GM12878 (cell line): ENCODE measurements at regions not wholly inside any gene's neighbourhood (a gene's known extent, or its start where the extent isn't known, plus 50 kb on each side); places are given as distances from the start of the nearest gene placed in this dataset.

Experiments used
- ATAC-seq: fragments of 200-7000 bp; cut with Tn5 transposase; 3 replicates; pipeline ENCODE4 v1.9.1; 2020; ENCODE audit warnings: mild to moderate bottlenecking, moderate library complexity
- BruUV-seq: library from RNA; stranded (reverse); fragments of 400-500 nt; replicated peaks from 2 replicates; lab custom pipeline; 2021; lab: Mats Ljungman, UMichigan
- CTCF ChIA-PET: fragments of 300-600 bp; sonication (Branson Sonifier 250); formaldehyde crosslinking; extraction: SDS; loops from one replicate; lab custom pipeline; 2021; ENCODE audit warnings: inconsistent platforms; lab: Yijun Ruan, JAX
- POLR2A ChIA-PET: fragments of 350-600 bp; formaldehyde crosslinking; extraction: SDS; loops from one replicate; lab custom pipeline; 2021; ENCODE audit warnings: inconsistent platforms; lab: Charles Lee
- RAD21 ChIA-PET: fragments of 300-600 bp; sonication (Branson Sonifier 250); formaldehyde crosslinking; loops from one replicate; lab custom pipeline; 2023; ENCODE audit warnings: antibody characterized with exemption; ENCODE audit not compliant: unreplicated experiment; lab: Charles Lee
- SMC1A ChIA-PET: fragments of 300-600 bp; sonication (Branson Sonifier 250); formaldehyde crosslinking; loops from one replicate; lab custom pipeline; 2023; ENCODE audit not compliant: unreplicated experiment, uncharacterized antibody; lab: Charles Lee
- DNase-seq: peaks from one replicate; pipeline ENCODE4 v3.0.0-alpha.2; 2011; ENCODE audit warnings: low read depth, low spot score
- FAIRE-seq: peaks from 3 replicates; lab custom pipeline; 2011; peaks lifted over from hg19 to GRCh38; lab: Jason Lieb, UNC
- H2AFZ ChIP-seq: 2 replicates; pipeline ENCODE4 v1.6.0; 2011; ENCODE audit warnings: low read depth, low read length, control low read depth; ENCODE audit not compliant: control insufficient read depth
- H3K27ac ChIP-seq: 2 replicates; pipeline ENCODE4 v1.5.1; 2011; ENCODE audit warnings: control low read depth; ENCODE audit not compliant: control insufficient read depth, insufficient read depth
- H3K27me3 ChIP-seq, 2 experiments: replicated peaks in 1 of 2; 2 replicates each; pipeline versions ENCODE4 v1.6.0 to v1.6.1; 2011; ENCODE audit warnings: low read length in 1 of 2; ENCODE audit not compliant: control insufficient read depth in 2 of 2, insufficient read depth in 2 of 2
- H3K36me3 ChIP-seq, 2 experiments: 2 replicates each; pipeline ENCODE4 v1.5.1; 2011; ENCODE audit warnings: low read length in 1 of 2; ENCODE audit not compliant: control insufficient read depth in 2 of 2, insufficient read depth in 2 of 2
- H3K4me1 ChIP-seq: 2 replicates; pipeline ENCODE4 v1.6.1; 2011; ENCODE audit warnings: mild to moderate bottlenecking, low read length, moderate library complexity, mixed read lengths; ENCODE audit not compliant: control insufficient read depth, insufficient read depth
- H3K4me2 ChIP-seq: 2 replicates; pipeline ENCODE4 v1.6.0; 2011; ENCODE audit warnings: control low read depth; ENCODE audit not compliant: control insufficient read depth, insufficient read depth
- H3K4me3 ChIP-seq: fragments of 200-600 bp; sonication (generic); 2 replicates; pipeline ENCODE4 v1.5.1; 2016
- H3K79me2 ChIP-seq: 2 replicates; pipeline ENCODE4 v1.6.0; 2011; ENCODE audit warnings: low read length; ENCODE audit not compliant: control insufficient read depth, insufficient read depth
- H3K9ac ChIP-seq: 2 replicates; pipeline ENCODE4 v1.8.0; 2011; ENCODE audit warnings: low read length, control low read depth, mixed read lengths; ENCODE audit not compliant: control insufficient read depth, insufficient read depth
- H3K9me3 ChIP-seq: replicated peaks from 3 replicates; pipeline ENCODE4 v1.5.1; 2011; ENCODE audit warnings: mild to moderate bottlenecking, low read length; ENCODE audit not compliant: control insufficient read depth, insufficient read depth
- H4K20me1 ChIP-seq: 2 replicates; pipeline ENCODE4 v1.6.0; 2011; ENCODE audit not compliant: control insufficient read depth, insufficient read depth
- BRCA1 ChIP-seq: IDR thresholded peaks from 2 replicates; pipeline ENCODE4 v1.6.1; 2011; ENCODE audit warnings: low read depth, low read length, improper control_type of control experiment
- CBX5 ChIP-seq: sonication (generic); IDR thresholded peaks from 2 replicates; pipeline ENCODE4 v1.6.1; 2016; ENCODE audit warnings: low read depth, moderate library complexity, mild to moderate bottlenecking, inconsistent platforms
- CEBPB ChIP-seq, 2 experiments: fragments of 150-350 bp in 1 of 2; IDR thresholded peaks; 2 replicates each; pipeline ENCODE4 v1.6.1; 2012 to 2014; ENCODE audit warnings: low read depth in 2 of 2, low read length in 2 of 2, borderline replicate concordance in 1 of 2, inconsistent platforms in 1 of 2
- GABPA ChIP-seq: IDR thresholded peaks from 2 replicates; pipeline ENCODE4 v1.6.1; 2014; ENCODE audit warnings: antibody characterized with exemption, low read depth, mild to moderate bottlenecking, inconsistent platforms
- TAF1 ChIP-seq: IDR thresholded peaks from 2 replicates; pipeline ENCODE4 v1.6.1; 2011; ENCODE audit warnings: mild to moderate bottlenecking, low read depth, low read length, borderline replicate concordance
- WGBS: methylation state at CpG from one replicate; pipeline ENCODE4 v1.1.6; 2016; ENCODE audit warnings: low lambda C conversion rate; ENCODE audit not compliant: insufficient replicate concordance, insufficient coverage; ENCODE audit errors: missing lambda C conversion rate; 5-methylcytosine and 5-hydroxymethylcytosine counted together
- in situ Hi-C: fragments of 300-500 bp; cut with MboI; formaldehyde crosslinking; loops from 9 replicates; pipeline ENCODE4 v1.14.3; 2018; ENCODE audit warnings: mixed read lengths
- intact Hi-C: fragments of 100-400 bp; cut with micrococcal nuclease; formaldehyde crosslinking; loops from one replicate; pipeline ENCODE4 v1.14.2; 2022; ENCODE audit not compliant: unreplicated experiment
- TF ChIP-seq, protein P1 (sequence below): IDR thresholded peaks from 2 replicates; pipeline ENCODE4 v1.6.1; 2011; ENCODE audit warnings: mild to moderate bottlenecking, low read depth, low read length, moderate library complexity; ENCODE audit not compliant: insufficient replicate concordance
- TF ChIP-seq, protein P2 (sequence below): fragments of 150-350 bp; IDR thresholded peaks from 2 replicates; pipeline ENCODE4 v1.6.1; 2016; ENCODE audit warnings: low read depth, low read length
- TF ChIP-seq, protein P3 (sequence below): fragments of 450-650 bp; IDR thresholded peaks from 2 replicates; pipeline ENCODE4 v1.6.1; 2017; ENCODE audit warnings: low read depth, mild to moderate bottlenecking, moderate library complexity

DNA sequence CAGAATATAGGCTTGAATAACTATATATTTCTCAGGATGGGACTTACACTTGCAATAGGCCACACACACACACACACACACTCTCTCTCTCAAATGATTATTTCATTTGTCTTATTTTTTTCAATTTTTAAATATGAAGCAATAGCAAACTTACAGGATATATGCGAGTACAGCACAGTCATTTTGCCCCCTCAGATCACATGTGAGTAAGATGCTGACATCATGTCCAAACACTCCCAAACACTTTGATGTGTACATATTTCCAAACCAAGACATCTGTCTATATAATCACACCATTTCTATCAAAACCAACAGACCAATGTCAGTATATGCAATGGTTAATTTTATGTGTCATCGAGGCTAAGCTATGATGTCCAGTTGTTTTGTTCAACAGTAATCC lies 1535.9 kb upstream of the FLRT2 start (continued):
- TF ChIP-seq GABPA (no peak), BRCA1 (no peak)
- TF ChIP-seq, protein P1, sequence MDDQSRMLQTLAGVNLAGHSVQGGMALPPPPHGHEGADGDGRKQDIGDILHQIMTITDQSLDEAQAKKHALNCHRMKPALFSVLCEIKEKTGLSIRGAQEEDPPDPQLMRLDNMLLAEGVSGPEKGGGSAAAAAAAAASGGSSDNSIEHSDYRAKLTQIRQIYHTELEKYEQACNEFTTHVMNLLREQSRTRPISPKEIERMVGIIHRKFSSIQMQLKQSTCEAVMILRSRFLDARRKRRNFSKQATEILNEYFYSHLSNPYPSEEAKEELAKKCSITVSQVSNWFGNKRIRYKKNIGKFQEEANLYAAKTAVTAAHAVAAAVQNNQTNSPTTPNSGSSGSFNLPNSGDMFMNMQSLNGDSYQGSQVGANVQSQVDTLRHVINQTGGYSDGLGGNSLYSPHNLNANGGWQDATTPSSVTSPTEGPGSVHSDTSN: no peak
- TF ChIP-seq, protein P2, sequence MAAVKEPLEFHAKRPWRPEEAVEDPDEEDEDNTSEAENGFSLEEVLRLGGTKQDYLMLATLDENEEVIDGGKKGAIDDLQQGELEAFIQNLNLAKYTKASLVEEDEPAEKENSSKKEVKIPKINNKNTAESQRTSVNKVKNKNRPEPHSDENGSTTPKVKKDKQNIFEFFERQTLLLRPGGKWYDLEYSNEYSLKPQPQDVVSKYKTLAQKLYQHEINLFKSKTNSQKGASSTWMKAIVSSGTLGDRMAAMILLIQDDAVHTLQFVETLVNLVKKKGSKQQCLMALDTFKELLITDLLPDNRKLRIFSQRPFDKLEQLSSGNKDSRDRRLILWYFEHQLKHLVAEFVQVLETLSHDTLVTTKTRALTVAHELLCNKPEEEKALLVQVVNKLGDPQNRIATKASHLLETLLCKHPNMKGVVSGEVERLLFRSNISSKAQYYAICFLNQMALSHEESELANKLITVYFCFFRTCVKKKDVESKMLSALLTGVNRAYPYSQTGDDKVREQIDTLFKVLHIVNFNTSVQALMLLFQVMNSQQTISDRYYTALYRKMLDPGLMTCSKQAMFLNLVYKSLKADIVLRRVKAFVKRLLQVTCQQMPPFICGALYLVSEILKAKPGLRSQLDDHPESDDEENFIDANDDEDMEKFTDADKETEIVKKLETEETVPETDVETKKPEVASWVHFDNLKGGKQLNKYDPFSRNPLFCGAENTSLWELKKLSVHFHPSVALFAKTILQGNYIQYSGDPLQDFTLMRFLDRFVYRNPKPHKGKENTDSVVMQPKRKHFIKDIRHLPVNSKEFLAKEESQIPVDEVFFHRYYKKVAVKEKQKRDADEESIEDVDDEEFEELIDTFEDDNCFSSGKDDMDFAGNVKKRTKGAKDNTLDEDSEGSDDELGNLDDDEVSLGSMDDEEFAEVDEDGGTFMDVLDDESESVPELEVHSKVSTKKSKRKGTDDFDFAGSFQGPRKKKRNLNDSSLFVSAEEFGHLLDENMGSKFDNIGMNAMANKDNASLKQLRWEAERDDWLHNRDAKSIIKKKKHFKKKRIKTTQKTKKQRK: no peak
- TF ChIP-seq, all 136 proteins: peak for 0

DNA sequence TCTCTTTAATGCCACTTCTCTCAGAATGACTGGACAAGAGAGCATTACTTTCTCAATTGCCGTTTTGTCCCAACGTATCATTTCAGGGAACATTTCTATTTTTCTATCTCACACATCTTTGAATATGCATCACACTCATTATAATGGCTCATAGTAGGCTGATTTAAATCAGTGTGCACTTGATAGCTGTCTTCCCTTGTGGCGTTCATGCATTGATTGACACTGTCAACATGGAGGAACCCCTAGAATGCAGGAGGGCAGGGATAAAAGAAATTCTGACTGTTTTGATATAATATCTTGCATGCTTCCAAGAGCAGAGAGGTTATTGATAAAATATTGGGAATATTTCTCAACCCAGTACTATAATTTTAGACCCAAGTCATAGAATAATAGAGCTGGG lies 1528.9 kb upstream of the FLRT2 start:
- SMC1A ChIA-PET: no interaction called here
- H3K27ac ChIP-seq: no peak overlapping the region

More for the DNA sequence above, 1528.9 kb upstream of the FLRT2 start:
- no TSS peak for BruUV-seq
- Histone ChIP-seq H3K4me3 (no peak overlapping the region), H2AFZ (no peak overlapping the region), H3K27me3 (no peaks in the 10 kb centered on the region), H3K4me1 (no peaks in the 10 kb centered on the region), H3K9me3 (no peaks in the 10 kb centered on the region), H3K79me2 (no peaks in the 10 kb centered on the region), H3K4me2 (no peak overlapping the region), H4K20me1 (no peaks in the 10 kb centered on the region), H3K36me3 (no peaks in the 10 kb centered on the region), H3K9ac (no peak overlapping the region)
- DNase-seq (no peak), ATAC-seq (no peak), FAIRE-seq (no peak)
- CTCF ChIA-PET: no interaction called here
- TF ChIP-seq CEBPB (IDR thresholded peaks at IDR 0.05; ENCODE audit: borderline replicate concordance in 1 of 2, low read depth in 2 of 2, low read length in 2 of 2): no peak
- no peak for TF ChIP-seq CBX5
- TF ChIP-seq, protein P3, sequence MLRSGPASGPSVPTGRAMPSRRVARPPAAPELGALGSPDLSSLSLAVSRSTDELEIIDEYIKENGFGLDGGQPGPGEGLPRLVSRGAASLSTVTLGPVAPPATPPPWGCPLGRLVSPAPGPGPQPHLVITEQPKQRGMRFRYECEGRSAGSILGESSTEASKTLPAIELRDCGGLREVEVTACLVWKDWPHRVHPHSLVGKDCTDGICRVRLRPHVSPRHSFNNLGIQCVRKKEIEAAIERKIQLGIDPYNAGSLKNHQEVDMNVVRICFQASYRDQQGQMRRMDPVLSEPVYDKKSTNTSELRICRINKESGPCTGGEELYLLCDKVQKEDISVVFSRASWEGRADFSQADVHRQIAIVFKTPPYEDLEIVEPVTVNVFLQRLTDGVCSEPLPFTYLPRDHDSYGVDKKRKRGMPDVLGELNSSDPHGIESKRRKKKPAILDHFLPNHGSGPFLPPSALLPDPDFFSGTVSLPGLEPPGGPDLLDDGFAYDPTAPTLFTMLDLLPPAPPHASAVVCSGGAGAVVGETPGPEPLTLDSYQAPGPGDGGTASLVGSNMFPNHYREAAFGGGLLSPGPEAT: no peak
- no peak for TF ChIP-seq TAF1
- POLR2A ChIA-PET: no interaction called here
- WGBS: 52% methylated on average over 3 of the region's 3 CpGs
- intact Hi-C loops: no loop called here
- RAD21 ChIA-PET: no interaction called here
- in situ Hi-C loops: no loop called here
